Astrocyte (in vitro differentiated cells and primary cell): ENCODE measurements at regions not wholly inside any gene's neighbourhood (a gene's known extent, or its start where the extent isn't known, plus 50 kb on each side); places are given as distances from the start of the nearest gene placed in this dataset.

Experiments used
- EZH2 ChIP-seq: IDR thresholded peaks from 2 replicates; pipeline ENCODE4 v1.6.1; 2012; ENCODE audit warnings: mild to moderate bottlenecking, low read length, inconsistent platforms; ENCODE audit not compliant: insufficient read depth
- TF ChIP-seq, protein P1 (sequence below): IDR thresholded peaks from 2 replicates; pipeline ENCODE4 v1.5.1; 2011; ENCODE audit warnings: low read depth, mild to moderate bottlenecking, inconsistent platforms, low read length, moderate library complexity; ENCODE audit not compliant: insufficient read depth

DNA sequence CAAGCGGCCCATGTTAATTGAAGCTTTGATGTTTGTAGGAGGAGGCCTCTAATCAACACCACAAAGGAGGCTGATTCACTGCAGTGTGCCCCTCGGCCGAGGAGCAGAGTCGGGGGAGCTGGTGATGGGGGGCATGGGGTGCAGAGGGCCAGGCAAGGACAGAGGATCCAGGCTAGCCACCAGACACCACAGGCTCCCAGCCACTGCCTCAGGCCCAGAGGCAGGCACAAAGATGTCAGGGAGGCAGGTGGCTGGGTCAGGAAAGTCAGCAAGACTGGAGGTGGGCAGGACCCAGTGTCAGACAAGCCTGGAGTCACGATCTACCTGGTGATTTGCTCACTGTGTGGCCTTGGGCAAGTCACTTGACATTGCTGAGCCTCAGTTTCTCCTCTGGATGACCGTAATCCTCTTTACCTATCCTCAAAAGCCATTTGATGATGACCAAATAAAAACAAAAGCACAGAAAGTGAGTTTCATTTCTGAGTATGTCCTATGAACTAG lies 121.0 kb downstream of the BUD13 start:
- TF ChIP-seq, protein P1, sequence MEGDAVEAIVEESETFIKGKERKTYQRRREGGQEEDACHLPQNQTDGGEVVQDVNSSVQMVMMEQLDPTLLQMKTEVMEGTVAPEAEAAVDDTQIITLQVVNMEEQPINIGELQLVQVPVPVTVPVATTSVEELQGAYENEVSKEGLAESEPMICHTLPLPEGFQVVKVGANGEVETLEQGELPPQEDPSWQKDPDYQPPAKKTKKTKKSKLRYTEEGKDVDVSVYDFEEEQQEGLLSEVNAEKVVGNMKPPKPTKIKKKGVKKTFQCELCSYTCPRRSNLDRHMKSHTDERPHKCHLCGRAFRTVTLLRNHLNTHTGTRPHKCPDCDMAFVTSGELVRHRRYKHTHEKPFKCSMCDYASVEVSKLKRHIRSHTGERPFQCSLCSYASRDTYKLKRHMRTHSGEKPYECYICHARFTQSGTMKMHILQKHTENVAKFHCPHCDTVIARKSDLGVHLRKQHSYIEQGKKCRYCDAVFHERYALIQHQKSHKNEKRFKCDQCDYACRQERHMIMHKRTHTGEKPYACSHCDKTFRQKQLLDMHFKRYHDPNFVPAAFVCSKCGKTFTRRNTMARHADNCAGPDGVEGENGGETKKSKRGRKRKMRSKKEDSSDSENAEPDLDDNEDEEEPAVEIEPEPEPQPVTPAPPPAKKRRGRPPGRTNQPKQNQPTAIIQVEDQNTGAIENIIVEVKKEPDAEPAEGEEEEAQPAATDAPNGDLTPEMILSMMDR = no peak
- TF ChIP-seq EZH2 = no peak
